ENCODE measurements at regions not wholly inside any gene's neighbourhood (a gene's known extent, or its start where the extent isn't known, plus 50 kb on each side); places are given as distances from the start of the nearest gene placed in this dataset.

- WGBS, result 73% methylated on average over 6 of the region's 6 CpGs
- H3K9me3 ChIP-seq, result no peaks in the 10 kb centered on the region
- H3K27me3 ChIP-seq, result no peaks in the 10 kb centered on the region
- no peak overlapping the region for H3K4me3 ChIP-seq
- DNase-seq (ENCODE audit: low spot score in 2 of 2), result no peak
- no peak for TF ChIP-seq POLR2AphosphoS5 (IDR thresholded peaks at IDR 0.05)
- no peak for TF ChIP-seq EP300 (IDR thresholded peaks at IDR 0.05)
- TF ChIP-seq CTCF (IDR thresholded peaks at IDR 0.05), result no peak
- no peak overlapping the region for H3K27ac ChIP-seq
- no peaks in the 10 kb centered on the region for H3K4me1 ChIP-seq
- no peaks in the 10 kb centered on the region for H3K36me3 ChIP-seq
Observed at GRCh38 chr9:38280251-38280800, 112.2 kb upstream of the ALDH1B1 start.

- DNase-seq (ENCODE audit: low spot score in 2 of 2), result peak in 1 of 2 donors; percentile 41
- WGBS, result 79% methylated on average over 7 of the region's 7 CpGs
- no peaks in the 10 kb centered on the region for H3K36me3 ChIP-seq
Observed at GRCh38 chr9:38278931-38279679, 113.4 kb upstream of the ALDH1B1 start.

GRCh38 chr9:38278457-38278856, 114.0 kb upstream of the ALDH1B1 start:
- peak in 1 of 2 donors; percentile 50 for DNase-seq (ENCODE audit: low spot score in 2 of 2)
- no peaks in the 10 kb centered on the region for H3K4me1 ChIP-seq
- no peak overlapping the region for H3K4me3 ChIP-seq
- no peak overlapping the region for H3K27ac ChIP-seq
- WGBS, result 50% methylated on average over 4 of the region's 4 CpGs
- H3K27me3 ChIP-seq, result no peaks in the 10 kb centered on the region
- H3K36me3 ChIP-seq, result no peaks in the 10 kb centered on the region
- no peaks in the 10 kb centered on the region for H3K9me3 ChIP-seq
- no peak for TF ChIP-seq CTCF (IDR thresholded peaks at IDR 0.05)
- TF ChIP-seq POLR2A (IDR thresholded peaks at IDR 0.05), result no peak
- no peak for TF ChIP-seq POLR2AphosphoS5 (IDR thresholded peaks at IDR 0.05)
- no peak for TF ChIP-seq EP300 (IDR thresholded peaks at IDR 0.05)

More at GRCh38 chr9:38278931-38279679, 113.4 kb upstream of the ALDH1B1 start:
- H3K9me3 ChIP-seq, result no peaks in the 10 kb centered on the region
- no peaks in the 10 kb centered on the region for H3K4me1 ChIP-seq
- no peaks in the 10 kb centered on the region for H3K27me3 ChIP-seq
- no peak overlapping the region for H3K4me3 ChIP-seq
- H3K27ac ChIP-seq, result no peak overlapping the region
- TF ChIP-seq CTCF (IDR thresholded peaks at IDR 0.05), result no peak
- TF ChIP-seq POLR2A (IDR thresholded peaks at IDR 0.05), result no peak
- no peak for TF ChIP-seq EP300 (IDR thresholded peaks at IDR 0.05)
- no peak for TF ChIP-seq POLR2AphosphoS5 (IDR thresholded peaks at IDR 0.05)

- DNase-seq (ENCODE audit: low spot score in 2 of 2), result peak in 1 of 2 donors; percentile 52
- no peaks in the 10 kb centered on the region for H3K27me3 ChIP-seq
- no peaks in the 10 kb centered on the region for H3K9me3 ChIP-seq
- WGBS, result 93% methylated on average over 8 of the region's 8 CpGs
- H3K4me1 ChIP-seq, result no peaks in the 10 kb centered on the region
- TF ChIP-seq EP300 (IDR thresholded peaks at IDR 0.05) (no peak), POLR2A (IDR thresholded peaks at IDR 0.05) (no peak), POLR2AphosphoS5 (IDR thresholded peaks at IDR 0.05) (no peak), CTCF (IDR thresholded peaks at IDR 0.05) (no peak)
- no peak overlapping the region for H3K27ac ChIP-seq
- no peak overlapping the region for H3K4me3 ChIP-seq
- H3K36me3 ChIP-seq, result no peaks in the 10 kb centered on the region
Observed at GRCh38 chr9:38277601-38278200, 114.8 kb upstream of the ALDH1B1 start.

GRCh38 chr9:38276771-38277439, 115.6 kb upstream of the ALDH1B1 start:
- Histone ChIP-seq H3K27me3 (no peaks in the 10 kb centered on the region), H3K4me3 (no peak overlapping the region), H3K27ac (no peak overlapping the region), H3K9me3 (no peaks in the 10 kb centered on the region), H3K4me1 (no peaks in the 10 kb centered on the region), H3K36me3 (no peaks in the 10 kb centered on the region)
- TF ChIP-seq EP300 (IDR thresholded peaks at IDR 0.05), result no peak
- no peak for TF ChIP-seq POLR2A (IDR thresholded peaks at IDR 0.05)
- no peak for TF ChIP-seq CTCF (IDR thresholded peaks at IDR 0.05)
- no peak for TF ChIP-seq POLR2AphosphoS5 (IDR thresholded peaks at IDR 0.05)
- DNase-seq (ENCODE audit: low spot score in 2 of 2), result peak in 1 of 2 donors; percentile 29
- WGBS, result 82% methylated on average over 12 of the region's 14 CpGs
